Stomach (tissue), 8 donors: ENCODE measurements at regions not wholly inside any gene's neighbourhood (a gene's known extent, or its start where the extent isn't known, plus 50 kb on each side); places are given as distances from the start of the nearest gene placed in this dataset.
A peak's percentile ranks its signal among the peaks of the same experiment; 100 is the strongest.

Source experiments
- DNase-seq, 2 donors: peaks; one replicate each; pipeline versions ENCODE4 v3.0.0 to v3.0.0-alpha.2; 2013 to 2019
- H3K27ac ChIP-seq, 5 donors: fragments of 200-600 bp in 4 of 5; sonication (generic) in 4 of 5; one replicate each; pipeline ENCODE4 v1.5.1; 2013 to 2019; ENCODE audit warnings: mild to moderate bottlenecking in 1 of 5, moderate library complexity in 1 of 5
- H3K27me3 ChIP-seq, 3 donors: fragments of 200-600 bp; sonication (generic); one replicate each; pipeline ENCODE4 v1.5.1; 2017 to 2019; ENCODE audit warnings: mixed run types in 1 of 3
- H3K36me3 ChIP-seq, 4 donors: fragments of 200-600 bp; sonication (generic); 1 replicate in 3 of 4; 2 replicates in 1 of 4; pipeline ENCODE4 v1.5.1; 2016 to 2019
- H3K4me1 ChIP-seq, 4 donors: fragments of 200-600 bp; sonication (generic); one replicate each; pipeline ENCODE4 v1.5.1; 2016 to 2019
- H3K4me3 ChIP-seq, 4 donors: fragments of 200-600 bp; sonication (generic) in 3 of 4; one replicate each; pipeline ENCODE4 v1.5.1; 2016 to 2019; ENCODE audit warnings: mild to moderate bottlenecking in 1 of 4
- H3K9me3 ChIP-seq, 4 donors: fragments of 200-600 bp; sonication (generic); one replicate each; pipeline ENCODE4 v1.5.1; 2016 to 2019
- CTCF ChIP-seq, 7 experiments: fragments of 450-650 bp in 4 of 7; fragments of 200-600 bp in 3 of 7; sonication (generic) in 3 of 7; IDR thresholded peaks; one replicate each; pipeline ENCODE4 v1.5.1; 2016 to 2019; ENCODE audit warnings: antibody characterized with exemption in 7 of 7, control low read depth in 2 of 7, mild to moderate bottlenecking in 1 of 7
- EP300 ChIP-seq: sonication (generic); formaldehyde crosslinking; IDR thresholded peaks from one replicate; pipeline ENCODE4 v1.6.1; 2017; ENCODE audit warnings: antibody characterized with exemption
- POLR2A ChIP-seq, 4 donors: fragments of 450-650 bp; IDR thresholded peaks; one replicate each; pipeline ENCODE4 v1.6.1; 2016; ENCODE audit warnings: antibody characterized with exemption in 4 of 4, control low read depth in 2 of 4, mild to moderate bottlenecking in 1 of 4, moderate library complexity in 1 of 4
- POLR2AphosphoS5 ChIP-seq, 3 donors: sonication (generic); formaldehyde crosslinking; IDR thresholded peaks; one replicate each; pipeline ENCODE4 v1.6.1; 2016; ENCODE audit warnings: antibody characterized with exemption in 3 of 3
- WGBS, 5 donors: extraction: QIAGEN DNeasy Blood & Tissue Kit in 3 of 5; methylation state at CpG; one replicate each; pipeline versions ENCODE4 v1.1.5 to v1.1.7; 2013 to 2018; 5-methylcytosine and 5-hydroxymethylcytosine counted together
- intact Hi-C: fragments of 100-400 bp; cut with DNase I; formaldehyde crosslinking; loops from one replicate; pipeline ENCODE4 v1.15.1; 2023; ENCODE audit warnings: low total_unique reads
- donor health status: healthy with polysubstance abuse.
- donor health status: Bipolar disorder and iron deficiency.
- donor health status: healthy.

- H3K4me3 ChIP-seq, result no peak overlapping the region
- 79 to 88% (median 85%) methylated on average over 20 to 21 of the region's 21 CpGs for WGBS, 5 donors
- DNase-seq, result no peak
- no peaks in the 10 kb centered on the region for H3K27me3 ChIP-seq
- no peaks in the 10 kb centered on the region for H3K9me3 ChIP-seq
- intact Hi-C loops, result no loop called here
- peaks cover 25 to 40% (median 36%) of the 10 kb centered on the region in 4 donors for H3K4me1 ChIP-seq
- H3K27ac ChIP-seq, result peak overlapping the region; percentile 23 to 94 (median 90)
- H3K36me3 ChIP-seq, result peaks cover 17 to 77% (median 65%) of the 10 kb centered on the region in 4 donors
- TF ChIP-seq CTCF (IDR thresholded peaks at IDR 0.05) (no peak), POLR2AphosphoS5 (IDR thresholded peaks at IDR 0.05) (peak in 1 of 3 donors; percentile 45)
Observed at GRCh38 chr12:124419292-124420040, 124.6 kb downstream of the RFLNA start.

GRCh38 chr12:124418791-124419190, 123.9 kb downstream of the RFLNA start:
- Histone ChIP-seq H3K36me3 (peaks cover 17 to 79% (median 68%) of the 10 kb centered on the region in 4 donors), H3K4me1 (peaks cover 23 to 39% (median 34%) of the 10 kb centered on the region in 4 donors), H3K9me3 (no peaks in the 10 kb centered on the region), H3K4me3 (no peak overlapping the region), H3K27me3 (no peaks in the 10 kb centered on the region), H3K27ac (peak overlapping the region in 4 of 5 donors; percentile 35 to 90 (median 73))
- TF ChIP-seq POLR2A (IDR thresholded peaks at IDR 0.05) (no peak), CTCF (IDR thresholded peaks at IDR 0.05) (no peak), EP300 (no peak), POLR2AphosphoS5 (IDR thresholded peaks at IDR 0.05) (no peak)
- DNase-seq, result no peak
- intact Hi-C loops, result no loop called here
- WGBS, 5 donors, result 87 to 94% (median 87%) methylated on average over 14 to 15 of the region's 15 CpGs

- peak overlapping the region in 1 of 5 donors; percentile 90 for H3K27ac ChIP-seq
- TF ChIP-seq POLR2A (IDR thresholded peaks at IDR 0.05), result no peak
- no peak for TF ChIP-seq POLR2AphosphoS5 (IDR thresholded peaks at IDR 0.05)
- TF ChIP-seq EP300, result no peak
- TF ChIP-seq CTCF (IDR thresholded peaks at IDR 0.05), result no peak
- H3K4me1 ChIP-seq, result peaks cover 23 to 39% (median 33%) of the 10 kb centered on the region in 4 donors
- peaks cover 17 to 85% (median 72%) of the 10 kb centered on the region in 4 donors for H3K36me3 ChIP-seq
- 83 to 91% (median 87%) methylated on average over 11 to 13 of the region's 13 CpGs for WGBS, 5 donors
- no peaks in the 10 kb centered on the region for H3K9me3 ChIP-seq
- no peak for DNase-seq
- intact Hi-C loops, result no loop called here
- no peaks in the 10 kb centered on the region for H3K27me3 ChIP-seq
- no peak overlapping the region for H3K4me3 ChIP-seq
Observed at GRCh38 chr12:124418156-124418555, 123.3 kb downstream of the RFLNA start.

- Histone ChIP-seq H3K4me1 (peaks cover 14 to 39% (median 33%) of the 10 kb centered on the region in 4 donors), H3K27me3 (no peaks in the 10 kb centered on the region), H3K4me3 (no peak overlapping the region), H3K27ac (peak overlapping the region in 1 of 5 donors; percentile 43), H3K36me3 (peaks cover 17 to 94% (median 85%) of the 10 kb centered on the region in 4 donors), H3K9me3 (no peaks in the 10 kb centered on the region)
- intact Hi-C loops, result no loop called here
- TF ChIP-seq CTCF (IDR thresholded peaks at IDR 0.05) (no peak), EP300 (no peak), POLR2A (IDR thresholded peaks at IDR 0.05) (no peak), POLR2AphosphoS5 (IDR thresholded peaks at IDR 0.05) (no peak)
- WGBS, 5 donors, result 92 to 95% (median 95%) methylated on average over 26 to 59 of the region's 59 CpGs
- DNase-seq, result no peak
Observed at GRCh38 chr12:124416516-124417395, 121.9 kb downstream of the RFLNA start.
